PC-3 (cell line): ENCODE measurements at regions not wholly inside any gene's neighbourhood (a gene's known extent, or its start where the extent isn't known, plus 50 kb on each side); places are given as distances from the start of the nearest gene placed in this dataset.

Experiments used
- EZH2 ChIP-seq: fragments of 300-600 bp; sonication (generic); IDR thresholded peaks from one replicate; pipeline ENCODE4 v1.6.1; 2017; ENCODE audit warnings: antibody characterized with exemption, mild to moderate bottlenecking, low read length; ENCODE audit not compliant: unreplicated experiment
- EZH2phosphoT487 ChIP-seq: fragments of 300-600 bp; sonication (generic); IDR thresholded peaks from 2 replicates; pipeline ENCODE4 v1.6.1; 2018; ENCODE audit warnings: mild to moderate bottlenecking, antibody characterized with exemption, low read length, borderline replicate concordance
- TF ChIP-seq, protein P1 (sequence below): fragments of 300-600 bp; sonication (generic); conservative IDR thresholded peaks from 2 replicates; pipeline ENCODE4 v1.5.1; 2017; ENCODE audit warnings: antibody characterized with exemption, low read depth, mild to moderate bottlenecking, low read length

DNA sequence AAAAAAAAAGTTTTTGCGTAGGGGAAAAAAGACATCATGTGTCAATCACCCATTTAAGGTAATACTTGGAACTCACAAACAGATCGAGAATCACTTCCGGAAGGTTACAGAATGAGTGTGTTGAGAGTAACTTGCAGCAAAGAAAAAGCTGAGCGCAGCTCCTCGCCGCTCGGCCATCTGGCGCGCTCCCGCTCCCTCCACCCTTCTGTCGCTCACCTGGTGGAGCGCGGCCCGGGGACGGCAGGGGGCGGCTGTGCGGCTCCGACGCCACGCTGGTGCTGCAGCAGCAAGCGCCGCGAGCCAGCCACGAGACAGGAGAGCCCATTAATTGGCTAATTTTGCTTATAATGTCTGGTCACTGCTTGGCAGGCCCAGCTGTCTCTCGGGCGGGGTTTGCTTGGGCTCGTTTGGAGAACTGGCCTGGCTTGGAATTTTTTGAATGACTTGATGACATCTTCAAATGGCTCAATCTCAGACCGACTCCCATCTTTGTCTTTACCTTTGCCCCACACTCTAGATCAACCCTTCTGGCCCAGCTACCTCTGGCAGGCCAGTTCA lies 601.8 kb downstream of the CCDC171 start:
- TF ChIP-seq, protein P1, sequence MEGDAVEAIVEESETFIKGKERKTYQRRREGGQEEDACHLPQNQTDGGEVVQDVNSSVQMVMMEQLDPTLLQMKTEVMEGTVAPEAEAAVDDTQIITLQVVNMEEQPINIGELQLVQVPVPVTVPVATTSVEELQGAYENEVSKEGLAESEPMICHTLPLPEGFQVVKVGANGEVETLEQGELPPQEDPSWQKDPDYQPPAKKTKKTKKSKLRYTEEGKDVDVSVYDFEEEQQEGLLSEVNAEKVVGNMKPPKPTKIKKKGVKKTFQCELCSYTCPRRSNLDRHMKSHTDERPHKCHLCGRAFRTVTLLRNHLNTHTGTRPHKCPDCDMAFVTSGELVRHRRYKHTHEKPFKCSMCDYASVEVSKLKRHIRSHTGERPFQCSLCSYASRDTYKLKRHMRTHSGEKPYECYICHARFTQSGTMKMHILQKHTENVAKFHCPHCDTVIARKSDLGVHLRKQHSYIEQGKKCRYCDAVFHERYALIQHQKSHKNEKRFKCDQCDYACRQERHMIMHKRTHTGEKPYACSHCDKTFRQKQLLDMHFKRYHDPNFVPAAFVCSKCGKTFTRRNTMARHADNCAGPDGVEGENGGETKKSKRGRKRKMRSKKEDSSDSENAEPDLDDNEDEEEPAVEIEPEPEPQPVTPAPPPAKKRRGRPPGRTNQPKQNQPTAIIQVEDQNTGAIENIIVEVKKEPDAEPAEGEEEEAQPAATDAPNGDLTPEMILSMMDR: peak; percentile 21; the same call in 1 of the 2 replicates
- no peak for TF ChIP-seq EZH2
- no peak for TF ChIP-seq EZH2phosphoT487
